GM23338 (cell line): ENCODE measurements at regions not wholly inside any gene's neighbourhood (a gene's known extent, or its start where the extent isn't known, plus 50 kb on each side); places are given as distances from the start of the nearest gene placed in this dataset.

Experiments used
- ATAC-seq: fragments of 200-7000 bp; cut with Tn5 transposase; 3 replicates; pipeline ENCODE4 v1.9.1; 2020
- DNase-seq: peaks from one replicate; pipeline ENCODE4 v3.0.0-alpha.2; 2015; ENCODE audit warnings: low spot score
- H2AFZ ChIP-seq: fragments of 200-600 bp; sonication (generic); 2 replicates; pipeline ENCODE4 v1.8.0; 2016; ENCODE audit warnings: antibody characterized with exemption, mild to moderate bottlenecking, moderate library complexity
- H3F3A ChIP-seq: fragments of 200-600 bp; sonication (generic); replicated peaks from 2 replicates; pipeline ENCODE4 v1.8.0; 2017; ENCODE audit warnings: antibody characterized with exemption, mixed run types, low read depth
- H3K27ac ChIP-seq: fragments of 200-600 bp; sonication (generic); 2 replicates; pipeline ENCODE4 v1.6.1; 2016; ENCODE audit warnings: low read depth
- H3K27me3 ChIP-seq: fragments of 200-600 bp; sonication (generic); 2 replicates; pipeline ENCODE4 v1.8.0; 2016; ENCODE audit warnings: mild to moderate bottlenecking, mixed run types, moderate library complexity; ENCODE audit not compliant: insufficient read depth
- H3K36me3 ChIP-seq: fragments of 200-600 bp; sonication (generic); 2 replicates; pipeline ENCODE4 v1.8.0; 2016; ENCODE audit warnings: mild to moderate bottlenecking; ENCODE audit not compliant: insufficient read depth
- H3K4me1 ChIP-seq: fragments of 200-600 bp; sonication (generic); 2 replicates; pipeline ENCODE4 v1.8.0; 2016; ENCODE audit warnings: mild to moderate bottlenecking, moderate library complexity; ENCODE audit not compliant: insufficient read depth
- H3K4me2 ChIP-seq: fragments of 200-600 bp; sonication (generic); 2 replicates; pipeline ENCODE4 v1.7.1; 2017; ENCODE audit warnings: mixed run types
- H3K4me3 ChIP-seq: fragments of 200-600 bp; sonication (generic); 2 replicates; pipeline ENCODE4 v1.6.1; 2016; ENCODE audit warnings: mixed run types
- H3K79me2 ChIP-seq: fragments of 200-600 bp; sonication (generic); replicated peaks from 2 replicates; pipeline ENCODE4 v1.8.0; 2017; ENCODE audit warnings: mild to moderate bottlenecking; ENCODE audit not compliant: insufficient read depth
- H3K9me2 ChIP-seq: fragments of 200-600 bp; sonication (generic); 2 replicates; pipeline ENCODE4 v1.8.0; 2017; ENCODE audit not compliant: insufficient read depth
- H4K20me1 ChIP-seq: fragments of 200-600 bp; sonication (generic); replicated peaks from 2 replicates; pipeline ENCODE4 v1.8.0; 2017; ENCODE audit warnings: mild to moderate bottlenecking; ENCODE audit not compliant: insufficient read depth
- H3K27ac Mint-ChIP-seq: 2 replicates; pipeline ENCODE4 v1.8.0; 2020; ENCODE audit warnings: inconsistent platforms, mild to moderate bottlenecking, moderate library complexity, mixed read lengths
- H3K27me3 Mint-ChIP-seq: 3 replicates; pipeline ENCODE4 v1.8.0; 2022; ENCODE audit warnings: low read depth, mild to moderate bottlenecking, moderate library complexity, mixed read lengths, inconsistent platforms; ENCODE audit not compliant: insufficient read depth, poor library complexity
- H3K36me3 Mint-ChIP-seq: 3 replicates; pipeline ENCODE4 v1.8.0; 2021; ENCODE audit warnings: low read depth, mild to moderate bottlenecking, inconsistent platforms, moderate library complexity, mixed read lengths
- H3K4me1 Mint-ChIP-seq: 3 replicates; pipeline ENCODE4 v1.8.0; 2020; ENCODE audit warnings: mild to moderate bottlenecking, inconsistent platforms, mixed read lengths
- H3K4me3 Mint-ChIP-seq: 3 replicates; pipeline ENCODE4 v1.8.0; 2021; ENCODE audit warnings: moderate library complexity, mild to moderate bottlenecking, inconsistent platforms, mixed read lengths
- H3K9me3 Mint-ChIP-seq: 3 replicates; pipeline ENCODE4 v1.8.0; 2020; ENCODE audit warnings: moderate library complexity, mild to moderate bottlenecking, inconsistent platforms, mixed read lengths
- CREB1 ChIP-seq: fragments of 250-450 bp; sonication (Bioruptor Pico); IDR thresholded peaks from 2 replicates; pipeline ENCODE4 v1.5.0; 2020; ENCODE audit warnings: low read depth, mild to moderate bottlenecking, moderate library complexity
- EZH2 ChIP-seq: fragments of 200-600 bp; sonication (generic); IDR thresholded peaks from one replicate; pipeline ENCODE4 v1.8.0; 2017; ENCODE audit warnings: antibody characterized with exemption, mild to moderate bottlenecking, low read depth; ENCODE audit not compliant: unreplicated experiment
- EZH2phosphoT487 ChIP-seq: fragments of 200-600 bp; sonication (generic); IDR thresholded peaks from one replicate; pipeline ENCODE4 v1.8.1; 2018; ENCODE audit warnings: antibody characterized with exemption; ENCODE audit not compliant: unreplicated experiment
- NANOG ChIP-seq: IDR thresholded peaks from 2 replicates; pipeline ENCODE4 v1.6.1; 2016; ENCODE audit warnings: antibody characterized with exemption, borderline replicate concordance
- POLR2AphosphoS5 ChIP-seq: IDR thresholded peaks from 2 replicates; pipeline ENCODE4 v1.6.1; 2016; ENCODE audit warnings: antibody characterized with exemption, low read depth
- STAT1 ChIP-seq: IDR thresholded peaks from one replicate; pipeline ENCODE4 v1.6.1; 2016; ENCODE audit warnings: antibody characterized with exemption; ENCODE audit not compliant: unreplicated experiment
- ZNF114 ChIP-seq: fragments of 250-450 bp; sonication (Bioruptor Pico); IDR thresholded peaks from 2 replicates; pipeline ENCODE4 v1.5.0; 2020; ENCODE audit warnings: mild to moderate bottlenecking, moderate library complexity
- ZNF331 ChIP-seq: fragments of 250-450 bp; sonication (Bioruptor Pico); IDR thresholded peaks from 2 replicates; pipeline ENCODE4 v1.5.0; 2020; ENCODE audit warnings: low read depth, mild to moderate bottlenecking, moderate library complexity
- TF ChIP-seq, protein P1 (sequence below): fragments of 250-450 bp; sonication (Bioruptor Pico); IDR thresholded peaks from 2 replicates; pipeline ENCODE4 v1.5.0; 2020; ENCODE audit warnings: mild to moderate bottlenecking, moderate library complexity

DNA sequence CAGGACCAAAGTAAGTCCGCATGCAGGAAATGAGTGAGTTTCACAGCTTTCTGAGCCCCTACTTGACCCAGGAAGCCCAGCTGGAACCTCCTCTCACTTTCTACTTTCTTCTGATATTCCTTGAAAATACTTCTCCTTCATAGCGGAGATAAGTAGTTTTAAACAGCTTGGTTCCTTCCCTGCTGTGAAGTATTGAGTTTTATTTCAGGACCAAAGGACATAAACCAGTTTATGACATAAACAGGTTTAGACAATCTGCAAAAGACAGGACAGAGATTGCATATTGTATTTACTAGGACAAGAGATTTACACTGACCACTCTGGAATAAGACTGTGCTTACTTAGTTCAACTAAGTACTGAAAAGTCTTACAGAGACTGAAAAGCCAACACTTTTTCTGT is 54.8 kb downstream of the PAGE2 start (continued):
- TF ChIP-seq, protein P1, sequence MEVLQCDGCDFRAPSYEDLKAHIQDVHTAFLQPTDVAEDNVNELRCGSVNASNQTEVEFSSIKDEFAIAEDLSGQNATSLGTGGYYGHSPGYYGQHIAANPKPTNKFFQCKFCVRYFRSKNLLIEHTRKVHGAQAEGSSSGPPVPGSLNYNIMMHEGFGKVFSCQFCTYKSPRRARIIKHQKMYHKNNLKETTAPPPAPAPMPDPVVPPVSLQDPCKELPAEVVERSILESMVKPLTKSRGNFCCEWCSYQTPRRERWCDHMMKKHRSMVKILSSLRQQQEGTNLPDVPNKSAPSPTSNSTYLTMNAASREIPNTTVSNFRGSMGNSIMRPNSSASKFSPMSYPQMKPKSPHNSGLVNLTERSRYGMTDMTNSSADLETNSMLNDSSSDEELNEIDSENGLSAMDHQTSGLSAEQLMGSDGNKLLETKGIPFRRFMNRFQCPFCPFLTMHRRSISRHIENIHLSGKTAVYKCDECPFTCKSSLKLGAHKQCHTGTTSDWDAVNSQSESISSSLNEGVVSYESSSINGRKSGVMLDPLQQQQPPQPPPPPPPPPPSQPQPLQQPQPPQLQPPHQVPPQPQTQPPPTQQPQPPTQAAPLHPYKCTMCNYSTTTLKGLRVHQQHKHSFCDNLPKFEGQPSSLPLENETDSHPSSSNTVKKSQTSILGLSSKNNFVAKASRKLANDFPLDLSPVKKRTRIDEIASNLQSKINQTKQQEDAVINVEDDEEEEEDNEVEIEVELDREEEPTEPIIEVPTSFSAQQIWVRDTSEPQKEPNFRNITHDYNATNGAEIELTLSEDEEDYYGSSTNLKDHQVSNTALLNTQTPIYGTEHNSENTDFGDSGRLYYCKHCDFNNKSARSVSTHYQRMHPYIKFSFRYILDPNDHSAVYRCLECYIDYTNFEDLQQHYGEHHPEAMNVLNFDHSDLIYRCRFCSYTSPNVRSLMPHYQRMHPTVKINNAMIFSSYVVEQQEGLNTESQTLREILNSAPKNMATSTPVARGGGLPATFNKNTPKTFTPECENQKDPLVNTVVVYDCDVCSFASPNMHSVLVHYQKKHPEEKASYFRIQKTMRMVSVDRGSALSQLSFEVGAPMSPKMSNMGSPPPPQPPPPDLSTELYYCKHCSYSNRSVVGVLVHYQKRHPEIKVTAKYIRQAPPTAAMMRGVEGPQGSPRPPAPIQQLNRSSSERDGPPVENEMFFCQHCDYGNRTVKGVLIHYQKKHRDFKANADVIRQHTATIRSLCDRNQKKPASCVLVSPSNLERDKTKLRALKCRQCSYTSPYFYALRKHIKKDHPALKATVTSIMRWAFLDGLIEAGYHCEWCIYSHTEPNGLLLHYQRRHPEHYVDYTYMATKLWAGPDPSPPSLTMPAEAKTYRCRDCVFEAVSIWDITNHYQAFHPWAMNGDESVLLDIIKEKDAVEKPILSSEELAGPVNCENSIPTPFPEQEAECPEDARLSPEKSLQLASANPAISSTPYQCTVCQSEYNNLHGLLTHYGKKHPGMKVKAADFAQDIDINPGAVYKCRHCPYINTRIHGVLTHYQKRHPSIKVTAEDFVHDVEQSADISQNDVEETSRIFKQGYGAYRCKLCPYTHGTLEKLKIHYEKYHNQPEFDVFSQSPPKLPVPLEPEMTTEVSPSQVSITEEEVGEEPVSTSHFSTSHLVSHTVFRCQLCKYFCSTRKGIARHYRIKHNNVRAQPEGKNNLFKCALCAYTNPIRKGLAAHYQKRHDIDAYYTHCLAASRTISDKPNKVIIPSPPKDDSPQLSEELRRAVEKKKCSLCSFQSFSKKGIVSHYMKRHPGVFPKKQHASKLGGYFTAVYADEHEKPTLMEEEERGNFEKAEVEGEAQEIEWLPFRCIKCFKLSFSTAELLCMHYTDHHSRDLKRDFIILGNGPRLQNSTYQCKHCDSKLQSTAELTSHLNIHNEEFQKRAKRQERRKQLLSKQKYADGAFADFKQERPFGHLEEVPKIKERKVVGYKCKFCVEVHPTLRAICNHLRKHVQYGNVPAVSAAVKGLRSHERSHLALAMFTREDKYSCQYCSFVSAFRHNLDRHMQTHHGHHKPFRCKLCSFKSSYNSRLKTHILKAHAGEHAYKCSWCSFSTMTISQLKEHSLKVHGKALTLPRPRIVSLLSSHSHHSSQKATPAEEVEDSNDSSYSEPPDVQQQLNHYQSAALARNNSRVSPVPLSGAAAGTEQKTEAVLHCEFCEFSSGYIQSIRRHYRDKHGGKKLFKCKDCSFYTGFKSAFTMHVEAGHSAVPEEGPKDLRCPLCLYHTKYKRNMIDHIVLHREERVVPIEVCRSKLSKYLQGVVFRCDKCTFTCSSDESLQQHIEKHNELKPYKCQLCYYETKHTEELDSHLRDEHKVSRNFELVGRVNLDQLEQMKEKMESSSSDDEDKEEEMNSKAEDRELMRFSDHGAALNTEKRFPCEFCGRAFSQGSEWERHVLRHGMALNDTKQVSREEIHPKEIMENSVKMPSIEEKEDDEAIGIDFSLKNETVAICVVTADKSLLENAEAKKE (CRISPR knock-in tag): no peak
- TF ChIP-seq ZNF114 (no peak), STAT1 (no peak)

DNA sequence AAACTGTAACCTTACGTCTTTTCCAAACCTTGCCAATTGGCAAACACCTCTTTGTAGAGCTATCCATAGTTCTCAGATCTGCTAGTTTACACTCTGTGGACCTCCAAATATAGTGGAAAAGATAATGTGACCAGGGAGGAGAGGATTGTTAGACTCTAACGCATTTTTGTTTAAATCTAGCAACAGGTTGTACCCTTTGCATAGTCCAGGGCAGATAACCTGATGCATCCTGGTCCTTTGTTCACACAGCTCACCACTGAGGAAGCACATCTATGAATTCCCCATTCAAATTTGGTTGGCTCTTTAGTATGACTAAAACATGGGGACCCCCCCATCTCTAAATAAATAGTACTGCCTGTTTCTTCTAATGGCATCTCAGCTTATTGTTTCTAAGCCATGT is 55.9 kb downstream of the PAGE2 start:
- no peak for DNase-seq
- Mint-ChIP-seq H3K4me3 (no peak overlapping the region), H3K9me3 (no peaks in the 10 kb centered on the region), H3K36me3 (no peaks in the 10 kb centered on the region), H3K27me3 (no peaks in the 10 kb centered on the region), H3K27ac (no peak overlapping the region), H3K4me1 (peaks cover 7% of the 10 kb centered on the region; the same call in 2 of the 3 replicates)
- no peaks in the 10 kb centered on the region for H3K4me1 ChIP-seq
- no peak overlapping the region for H3K4me3 ChIP-seq
- H3K27ac ChIP-seq: no peak overlapping the region
- no peak overlapping the region for H2AFZ ChIP-seq
- H4K20me1 ChIP-seq: no peaks in the 10 kb centered on the region
- H3F3A ChIP-seq: no peaks in the 10 kb centered on the region
- ATAC-seq: no peak
- no peaks in the 10 kb centered on the region for H3K27me3 ChIP-seq
- no peak overlapping the region for H3K4me2 ChIP-seq
- H3K9me2 ChIP-seq: no peaks in the 10 kb centered on the region
- no peaks in the 10 kb centered on the region for H3K79me2 ChIP-seq
- H3K36me3 ChIP-seq: no peaks in the 10 kb centered on the region
- no peak for TF ChIP-seq STAT1
- TF ChIP-seq EZH2phosphoT487: no peak
- no peak for TF ChIP-seq POLR2AphosphoS5
- TF ChIP-seq ZNF331 (CRISPR knock-in tag): no peak
- no peak for TF ChIP-seq ZNF114
- no peak for TF ChIP-seq EZH2
- TF ChIP-seq CREB1 (CRISPR knock-in tag): no peak
- TF ChIP-seq NANOG: no peak
- TF ChIP-seq, protein P1 (CRISPR knock-in tag): no peak
